NOMO-1 treated with dmso at 0.1 percent for 144 hours (cell line): ENCODE measurements at regions not wholly inside any gene's neighbourhood (a gene's known extent, or its start where the extent isn't known, plus 50 kb on each side); places are given as distances from the start of the nearest gene placed in this dataset.

Source experiments
- DNase-seq: peaks from one replicate; lab custom pipeline; 2025; ENCODE audit not compliant: unreplicated experiment; lab: John Stamatoyannopoulos, UW

- no peak for DNase-seq
Measured at GRCh38 chr2:187924293-187924692, 367.4 kb upstream of the GULP1 start.

GRCh38 chr2:187934236-187934635, 357.4 kb upstream of the GULP1 start:
- no peak for DNase-seq

- no peak for DNase-seq
Measured at GRCh38 chr2:187934692-187935091, 357.0 kb upstream of the GULP1 start.

- no peak for DNase-seq
Measured at GRCh38 chr2:187935126-187935525, 356.5 kb upstream of the GULP1 start.

GRCh38 chr2:187936228-187936627, 355.4 kb upstream of the GULP1 start:
- no peak for DNase-seq

GRCh38 chr2:187939180-187939579, 352.5 kb upstream of the GULP1 start:
- no peak for DNase-seq

- DNase-seq, result no peak
Measured at GRCh38 chr2:187942876-187943275, 348.8 kb upstream of the GULP1 start.

- DNase-seq, result no peak
Measured at GRCh38 chr2:187943772-187944369, 347.8 kb upstream of the GULP1 start.

GRCh38 chr2:187949859-187950258, 341.8 kb upstream of the GULP1 start:
- DNase-seq, result no peak

- no peak for DNase-seq
Measured at GRCh38 chr2:187951470-187952218, 340.0 kb upstream of the GULP1 start.

- DNase-seq, result no peak
Measured at GRCh38 chr2:187956906-187957534, 334.7 kb upstream of the GULP1 start.

- peak; percentile 21 for DNase-seq
Measured at GRCh38 chr2:187959821-187960220, 331.9 kb upstream of the GULP1 start.

- no peak for DNase-seq
Measured at GRCh38 chr2:187962538-187962937, 329.1 kb upstream of the GULP1 start.

- DNase-seq, result no peak
Measured at GRCh38 chr2:187964746-187965145, 326.9 kb upstream of the GULP1 start.

- DNase-seq, result no peak
Measured at GRCh38 chr2:187966924-187967323, 324.8 kb upstream of the GULP1 start.

GRCh38 chr2:187971893-187972292, 319.8 kb upstream of the GULP1 start:
- no peak for DNase-seq

- DNase-seq, result no peak
Measured at GRCh38 chr2:187976259-187976985, 315.3 kb upstream of the GULP1 start.

GRCh38 chr2:187976986-187977333, 314.7 kb upstream of the GULP1 start:
- no peak for DNase-seq

GRCh38 chr2:187978356-187978755, 313.3 kb upstream of the GULP1 start:
- DNase-seq, result no peak

- DNase-seq, result peak; percentile 87
Measured at GRCh38 chr2:187982668-187983067, 309.0 kb upstream of the GULP1 start.

GRCh38 chr2:187985195-187985594, 306.5 kb upstream of the GULP1 start:
- DNase-seq, result no peak

GRCh38 chr2:187985923-187986322, 305.8 kb upstream of the GULP1 start:
- no peak for DNase-seq
